ENCODE measurements at regions not wholly inside any gene's neighbourhood (a gene's known extent, or its start where the extent isn't known, plus 50 kb on each side); places are given as distances from the start of the nearest gene placed in this dataset.

DNA sequence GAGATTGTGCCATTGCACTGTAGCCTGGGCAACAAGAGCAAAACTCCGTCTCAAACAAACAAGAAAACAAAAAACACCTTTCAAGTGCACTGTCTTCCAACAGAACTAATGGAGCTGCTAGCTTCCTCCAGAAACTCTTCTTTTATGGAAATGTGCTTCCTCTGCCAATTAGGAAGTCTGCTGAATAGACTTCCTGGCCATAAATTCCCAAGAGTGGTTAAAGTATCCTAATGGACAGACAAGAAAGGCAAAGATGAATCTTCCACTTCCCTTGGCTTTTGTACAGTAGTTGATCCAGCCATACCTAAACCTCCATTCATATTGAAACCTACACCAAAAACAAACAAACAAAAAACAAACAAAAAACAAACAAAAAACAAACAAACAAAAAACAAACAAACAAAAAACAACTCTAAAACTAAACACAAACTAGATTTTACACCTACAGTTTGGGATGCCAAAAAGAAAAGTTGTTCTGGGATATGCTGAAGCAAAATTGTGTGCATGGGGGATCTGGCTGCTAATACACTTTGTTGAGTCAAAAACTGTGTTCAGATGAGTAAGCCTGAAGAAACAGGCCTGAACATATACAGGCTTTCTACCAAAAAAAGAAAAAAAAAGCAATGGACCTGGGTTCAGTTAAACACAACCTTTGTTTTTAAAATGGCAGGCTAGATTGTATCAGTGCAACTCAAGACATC, 59.8 kb upstream of the CARMIL1 start:
- TF ChIP-seq, protein P1, sequence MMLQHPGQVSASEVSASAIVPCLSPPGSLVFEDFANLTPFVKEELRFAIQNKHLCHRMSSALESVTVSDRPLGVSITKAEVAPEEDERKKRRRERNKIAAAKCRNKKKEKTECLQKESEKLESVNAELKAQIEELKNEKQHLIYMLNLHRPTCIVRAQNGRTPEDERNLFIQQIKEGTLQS (CRISPR knock-in tag; conservative IDR thresholded peaks at IDR 0.05), result no peak
- TF ChIP-seq, protein P2, sequence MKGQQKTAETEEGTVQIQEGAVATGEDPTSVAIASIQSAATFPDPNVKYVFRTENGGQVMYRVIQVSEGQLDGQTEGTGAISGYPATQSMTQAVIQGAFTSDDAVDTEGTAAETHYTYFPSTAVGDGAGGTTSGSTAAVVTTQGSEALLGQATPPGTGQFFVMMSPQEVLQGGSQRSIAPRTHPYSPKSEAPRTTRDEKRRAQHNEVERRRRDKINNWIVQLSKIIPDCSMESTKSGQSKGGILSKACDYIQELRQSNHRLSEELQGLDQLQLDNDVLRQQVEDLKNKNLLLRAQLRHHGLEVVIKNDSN (CRISPR knock-in tag; IDR thresholded peaks at IDR 0.05), result no peak
- TF ChIP-seq ZNF232 (CRISPR knock-in tag; IDR thresholded peaks at IDR 0.05), result no peak
- TF ChIP-seq ELF4 (CRISPR knock-in tag; IDR thresholded peaks at IDR 0.05; ENCODE audit: low read depth), result no peak
- TF ChIP-seq, protein P3, sequence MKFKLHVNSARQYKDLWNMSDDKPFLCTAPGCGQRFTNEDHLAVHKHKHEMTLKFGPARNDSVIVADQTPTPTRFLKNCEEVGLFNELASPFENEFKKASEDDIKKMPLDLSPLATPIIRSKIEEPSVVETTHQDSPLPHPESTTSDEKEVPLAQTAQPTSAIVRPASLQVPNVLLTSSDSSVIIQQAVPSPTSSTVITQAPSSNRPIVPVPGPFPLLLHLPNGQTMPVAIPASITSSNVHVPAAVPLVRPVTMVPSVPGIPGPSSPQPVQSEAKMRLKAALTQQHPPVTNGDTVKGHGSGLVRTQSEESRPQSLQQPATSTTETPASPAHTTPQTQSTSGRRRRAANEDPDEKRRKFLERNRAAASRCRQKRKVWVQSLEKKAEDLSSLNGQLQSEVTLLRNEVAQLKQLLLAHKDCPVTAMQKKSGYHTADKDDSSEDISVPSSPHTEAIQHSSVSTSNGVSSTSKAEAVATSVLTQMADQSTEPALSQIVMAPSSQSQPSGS (CRISPR knock-in tag; IDR thresholded peaks at IDR 0.05; ENCODE audit: borderline replicate concordance, low read depth), result no peak
- TF ChIP-seq, protein P4, sequence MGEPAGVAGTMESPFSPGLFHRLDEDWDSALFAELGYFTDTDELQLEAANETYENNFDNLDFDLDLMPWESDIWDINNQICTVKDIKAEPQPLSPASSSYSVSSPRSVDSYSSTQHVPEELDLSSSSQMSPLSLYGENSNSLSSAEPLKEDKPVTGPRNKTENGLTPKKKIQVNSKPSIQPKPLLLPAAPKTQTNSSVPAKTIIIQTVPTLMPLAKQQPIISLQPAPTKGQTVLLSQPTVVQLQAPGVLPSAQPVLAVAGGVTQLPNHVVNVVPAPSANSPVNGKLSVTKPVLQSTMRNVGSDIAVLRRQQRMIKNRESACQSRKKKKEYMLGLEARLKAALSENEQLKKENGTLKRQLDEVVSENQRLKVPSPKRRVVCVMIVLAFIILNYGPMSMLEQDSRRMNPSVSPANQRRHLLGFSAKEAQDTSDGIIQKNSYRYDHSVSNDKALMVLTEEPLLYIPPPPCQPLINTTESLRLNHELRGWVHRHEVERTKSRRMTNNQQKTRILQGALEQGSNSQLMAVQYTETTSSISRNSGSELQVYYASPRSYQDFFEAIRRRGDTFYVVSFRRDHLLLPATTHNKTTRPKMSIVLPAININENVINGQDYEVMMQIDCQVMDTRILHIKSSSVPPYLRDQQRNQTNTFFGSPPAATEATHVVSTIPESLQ (CRISPR knock-in tag; IDR thresholded peaks at IDR 0.05), result no peak
- TF ChIP-seq, protein P5, sequence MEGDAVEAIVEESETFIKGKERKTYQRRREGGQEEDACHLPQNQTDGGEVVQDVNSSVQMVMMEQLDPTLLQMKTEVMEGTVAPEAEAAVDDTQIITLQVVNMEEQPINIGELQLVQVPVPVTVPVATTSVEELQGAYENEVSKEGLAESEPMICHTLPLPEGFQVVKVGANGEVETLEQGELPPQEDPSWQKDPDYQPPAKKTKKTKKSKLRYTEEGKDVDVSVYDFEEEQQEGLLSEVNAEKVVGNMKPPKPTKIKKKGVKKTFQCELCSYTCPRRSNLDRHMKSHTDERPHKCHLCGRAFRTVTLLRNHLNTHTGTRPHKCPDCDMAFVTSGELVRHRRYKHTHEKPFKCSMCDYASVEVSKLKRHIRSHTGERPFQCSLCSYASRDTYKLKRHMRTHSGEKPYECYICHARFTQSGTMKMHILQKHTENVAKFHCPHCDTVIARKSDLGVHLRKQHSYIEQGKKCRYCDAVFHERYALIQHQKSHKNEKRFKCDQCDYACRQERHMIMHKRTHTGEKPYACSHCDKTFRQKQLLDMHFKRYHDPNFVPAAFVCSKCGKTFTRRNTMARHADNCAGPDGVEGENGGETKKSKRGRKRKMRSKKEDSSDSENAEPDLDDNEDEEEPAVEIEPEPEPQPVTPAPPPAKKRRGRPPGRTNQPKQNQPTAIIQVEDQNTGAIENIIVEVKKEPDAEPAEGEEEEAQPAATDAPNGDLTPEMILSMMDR (IDR thresholded peaks at IDR 0.05), result no peak
- no peak for TF ChIP-seq MXD4 (CRISPR knock-in tag; IDR thresholded peaks at IDR 0.05; ENCODE audit: borderline replicate concordance)
- no peak for TF ChIP-seq NFE2L1 (CRISPR knock-in tag; IDR thresholded peaks at IDR 0.05)

Data from WTC11 (cell line).